IPS DF 4.7 (cell line): ENCODE measurements at regions not wholly inside any gene's neighbourhood (a gene's known extent, or its start where the extent isn't known, plus 50 kb on each side); places are given as distances from the start of the nearest gene placed in this dataset.
"Not testable (repeated sequence)": the region's sequence is repeated elsewhere in the genome, so short reads cannot be mapped to it uniquely, and the experiment has no call there.

ENCODE experiments used
- DNase-seq: peaks from one replicate; pipeline ENCODE4 v3.0.0-alpha.2; 2013; ENCODE audit warnings: low spot score; ENCODE audit errors: extremely low read depth

GRCh38 chr7:152594801-152595200, 81.1 kb downstream of the XRCC2 start:
- DNase-seq: no peak

- DNase-seq: no peak
Measured at GRCh38 chr7:152591976-152592375, 84.0 kb downstream of the XRCC2 start.

GRCh38 chr7:152590481-152590880, 85.5 kb downstream of the XRCC2 start:
- no peak for DNase-seq

GRCh38 chr7:152589821-152590220, 86.1 kb downstream of the XRCC2 start:
- not testable (repeated sequence) for DNase-seq

DNA sequence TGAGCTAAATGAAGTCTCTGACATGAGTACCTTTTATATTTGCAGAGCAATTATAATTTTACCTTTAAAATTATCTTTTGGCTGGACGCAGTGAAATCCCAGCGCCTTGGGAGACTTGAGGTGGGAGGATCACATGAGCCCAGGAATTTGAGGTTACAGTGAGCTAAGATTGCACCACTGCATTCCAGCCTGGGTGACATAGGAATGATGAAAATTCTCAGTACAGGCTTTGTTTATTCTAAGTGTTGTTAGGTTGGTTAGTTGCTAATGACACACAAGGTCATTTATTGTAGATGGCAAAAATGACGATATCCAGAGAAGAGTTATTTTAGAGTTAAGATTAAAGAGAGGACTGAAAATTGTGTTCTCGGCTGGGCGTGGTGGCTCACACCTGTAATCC, 87.6 kb downstream of the XRCC2 start:
- DNase-seq: no peak

- DNase-seq: no peak
Measured at GRCh38 chr7:152587366-152587765, 88.6 kb downstream of the XRCC2 start.

- no peak for DNase-seq
Measured at GRCh38 chr7:152583006-152583405, 92.9 kb downstream of the XRCC2 start.

DNA sequence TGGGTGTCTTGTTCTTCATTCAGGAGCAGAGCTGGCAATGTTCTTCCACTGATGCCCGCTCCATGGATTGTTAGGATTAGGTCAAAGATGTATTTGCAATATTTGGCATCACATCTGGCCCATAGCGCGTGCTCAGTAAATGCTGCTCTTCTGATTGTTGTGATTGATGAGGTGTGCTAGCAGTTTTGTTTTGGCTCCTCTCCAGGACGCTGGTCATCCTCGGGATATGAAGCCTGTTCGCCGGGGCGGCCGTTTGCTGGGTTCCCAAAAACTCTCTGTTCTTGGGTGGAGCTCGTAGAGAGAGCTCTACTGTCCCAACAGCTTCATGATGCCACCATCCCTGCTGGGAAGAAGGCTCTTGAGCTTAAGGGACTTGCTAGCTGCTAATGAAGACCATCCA, 96.9 kb downstream of the XRCC2 start:
- no peak for DNase-seq

GRCh38 chr7:152577339-152577738, 98.6 kb downstream of the XRCC2 start:
- no peak for DNase-seq

DNA sequence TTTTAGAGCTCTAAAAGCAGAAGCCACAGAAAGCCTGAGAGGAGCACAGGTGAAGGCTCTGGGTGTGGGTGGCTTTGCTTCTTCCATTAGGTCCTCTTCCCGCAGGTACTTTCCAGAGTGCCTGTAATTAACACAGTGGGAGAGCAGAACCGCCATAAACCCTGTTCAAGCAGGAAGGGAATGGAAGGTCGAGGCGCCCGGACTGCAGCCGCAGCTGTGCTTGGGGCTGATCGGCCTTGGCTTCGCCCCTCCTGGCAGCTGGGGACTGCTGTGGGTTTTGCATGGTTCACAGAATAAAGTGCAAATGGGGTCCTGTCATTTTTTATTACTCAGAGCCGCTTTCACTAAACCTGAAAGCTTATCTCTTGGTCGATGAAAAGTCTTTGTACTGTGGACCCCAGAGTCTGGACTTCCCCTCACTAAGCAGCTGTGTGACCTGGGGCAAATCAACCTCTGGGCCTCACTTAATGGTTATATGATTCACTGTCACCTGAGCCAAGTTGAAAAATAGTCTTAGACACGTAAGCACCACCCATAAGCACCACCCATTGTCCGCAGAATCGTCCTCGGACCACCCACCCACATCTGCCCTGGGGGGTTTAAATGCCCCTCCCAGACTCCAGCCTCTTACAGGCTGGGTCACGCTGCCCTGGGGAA, 100.9 kb downstream of the XRCC2 start:
- no peak for DNase-seq

GRCh38 chr7:152573186-152573585, 102.8 kb downstream of the XRCC2 start:
- DNase-seq: not testable (repeated sequence)

DNA sequence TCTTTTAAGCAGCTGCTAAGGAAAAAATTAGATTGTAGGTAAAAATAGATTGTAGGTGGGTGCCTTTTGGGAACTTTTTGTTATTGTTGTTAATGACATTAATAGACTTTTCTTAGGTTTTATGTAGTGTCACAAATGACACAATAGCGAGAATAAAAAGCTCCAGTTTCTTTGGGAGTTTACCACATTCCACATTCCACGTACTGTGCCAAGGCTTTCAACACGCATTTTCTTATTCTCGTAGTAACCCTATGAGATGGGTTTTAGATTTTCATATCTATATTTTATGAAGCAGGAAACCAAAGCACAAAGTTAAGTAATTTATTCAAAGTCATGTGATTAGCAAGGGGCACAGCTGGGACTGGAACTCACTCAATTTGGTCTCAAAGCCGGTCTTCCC, 103.8 kb downstream of the XRCC2 start:
- no peak for DNase-seq

GRCh38 chr7:152571068-152571467, 104.9 kb downstream of the XRCC2 start:
- DNase-seq: no peak

- DNase-seq: no peak
Measured at GRCh38 chr7:152568972-152569371, 107.0 kb downstream of the XRCC2 start.

DNA sequence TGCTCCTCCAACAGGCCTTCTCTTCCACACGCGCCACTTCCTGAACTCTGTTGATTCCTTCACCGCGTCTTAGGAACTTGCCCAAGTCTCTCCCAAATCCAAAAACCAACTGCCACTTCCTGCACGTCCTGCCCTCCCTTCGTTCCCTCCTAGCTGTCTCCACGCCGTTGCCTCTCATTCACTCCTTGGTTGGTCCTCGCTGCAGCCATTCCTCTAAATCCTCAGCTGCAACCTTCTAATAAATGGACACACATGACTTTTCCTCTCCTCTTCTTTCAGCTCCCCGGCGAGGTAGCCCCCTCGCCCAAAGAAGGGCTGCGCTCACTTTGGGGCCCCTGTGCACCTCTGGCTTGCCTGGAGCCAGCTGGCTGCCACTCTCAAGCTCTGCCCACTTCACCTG, 110.2 kb downstream of the XRCC2 start:
- DNase-seq: no peak

DNA sequence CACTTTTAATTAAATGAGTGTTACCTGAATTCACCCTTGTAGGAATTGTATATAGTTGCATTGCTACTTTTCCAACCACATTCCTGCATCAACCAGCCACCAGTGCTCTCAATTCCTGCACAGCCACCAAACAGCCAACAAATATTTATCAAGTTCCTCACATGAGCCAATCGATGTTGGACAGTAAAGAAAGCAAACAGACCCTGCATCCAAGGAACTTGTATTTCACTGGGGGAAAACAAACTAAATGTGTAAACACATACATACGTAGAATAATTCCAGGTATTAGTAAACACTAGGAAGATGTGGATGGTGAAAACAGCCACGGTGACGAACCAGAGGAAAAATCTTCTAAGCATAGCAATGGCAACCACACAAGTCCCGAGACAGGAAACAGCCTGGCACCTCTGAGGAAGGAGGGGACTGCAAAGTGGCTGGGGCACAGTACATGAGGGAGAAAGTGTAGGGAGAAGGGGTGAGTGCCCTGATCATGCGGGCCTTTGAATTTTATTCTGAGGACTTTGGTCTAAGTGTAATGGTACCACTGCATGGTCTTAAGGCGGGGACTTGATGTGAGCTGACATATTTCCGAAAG, 111.2 kb downstream of the XRCC2 start:
- no peak for DNase-seq

GRCh38 chr7:152556013-152556755, 119.8 kb downstream of the XRCC2 start:
- DNase-seq: no peak

GRCh38 chr7:152553671-152554317, 118.0 kb upstream of the KMT2C start:
- no peak for DNase-seq

DNA sequence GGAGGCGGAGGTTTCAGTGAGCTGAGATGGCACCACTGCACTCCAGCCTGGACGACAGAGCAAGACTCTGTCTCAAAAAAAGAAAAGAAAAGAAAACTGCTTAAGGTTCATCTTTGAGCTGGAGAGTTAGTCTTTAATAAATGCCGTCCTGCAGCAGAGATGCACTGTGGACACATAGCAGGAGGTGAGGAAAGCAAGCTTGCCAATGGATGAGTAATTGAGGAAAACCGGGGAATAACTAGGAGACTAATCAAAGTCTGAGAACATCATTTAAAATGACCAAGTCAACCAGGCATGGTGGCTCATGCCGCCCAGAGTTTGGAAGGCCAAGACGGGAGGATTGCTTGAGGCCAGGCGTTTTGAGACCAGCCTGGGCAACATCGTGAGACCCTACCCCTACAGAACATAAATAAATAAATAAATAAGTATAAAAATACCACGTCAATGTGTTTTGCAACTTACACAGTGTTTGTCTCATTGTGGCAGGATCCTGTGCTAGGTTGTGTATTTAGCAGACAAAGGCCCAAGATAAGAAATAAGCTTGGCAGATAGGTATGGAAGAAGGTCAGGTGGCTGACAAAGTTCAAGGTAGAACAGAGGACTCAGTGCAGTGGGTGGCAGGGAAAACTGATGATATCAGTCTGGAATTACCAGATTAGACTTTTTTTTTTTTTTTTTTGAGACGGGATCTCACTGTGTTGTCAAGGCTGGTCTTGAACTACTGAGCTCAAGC, 115.7 kb upstream of the KMT2C start:
- DNase-seq: no peak

- DNase-seq: no peak
Measured at GRCh38 chr7:152544971-152545619, 109.3 kb upstream of the KMT2C start.

GRCh38 chr7:152544481-152544927, 108.7 kb upstream of the KMT2C start:
- DNase-seq: peak; percentile 36
